HG02885 (cell line): ENCODE measurements at regions not wholly inside any gene's neighbourhood (a gene's known extent, or its start where the extent isn't known, plus 50 kb on each side); places are given as distances from the start of the nearest gene placed in this dataset.
A peak's percentile ranks its signal among the peaks of the same experiment; 100 is the strongest.

ENCODE experiments used
- ATAC-seq: cut with Tn5 transposase; IDR thresholded peaks from one replicate; pipeline ENCODE4 v1.9.1; 2021; ENCODE audit warnings: mild to moderate bottlenecking; ENCODE audit not compliant: unreplicated experiment, poor library complexity

- ATAC-seq, result no peak
These were observed 121.7 kb downstream of the ZNF664 start for GRCh38 chr12:124094733-124095132.

- no peak for ATAC-seq
These were observed 123.1 kb downstream of the ZNF664 start for GRCh38 chr12:124096109-124096508.

GRCh38 chr12:124096869-124097434 lies 123.9 kb downstream of the ZNF664 start:
- ATAC-seq, result no peak

- no peak for ATAC-seq
These were observed 124.7 kb downstream of the ZNF664 start for GRCh38 chr12:124097701-124098100.

GRCh38 chr12:124098101-124098757 lies 125.2 kb downstream of the ZNF664 start:
- no peak for ATAC-seq

- ATAC-seq, result no peak
These were observed 125.9 kb downstream of the ZNF664 start for GRCh38 chr12:124098887-124099286.

- ATAC-seq, result no peak
These were observed 126.6 kb downstream of the ZNF664 start for GRCh38 chr12:124099661-124100060.

- ATAC-seq, result no peak
These were observed 127.7 kb downstream of the ZNF664 start for GRCh38 chr12:124100572-124101178.

GRCh38 chr12:124105546-124105945 lies 132.5 kb downstream of the ZNF664 start:
- no peak for ATAC-seq

- ATAC-seq, result no peak
These were observed 134.3 kb downstream of the ZNF664 start for GRCh38 chr12:124107351-124107750.

- ATAC-seq, result no peak
These were observed 136.7 kb downstream of the ZNF664 start for GRCh38 chr12:124109760-124110159.

- no peak for ATAC-seq
These were observed 137.4 kb downstream of the ZNF664 start for GRCh38 chr12:124110372-124110883.

- ATAC-seq, result no peak
These were observed 138.0 kb downstream of the ZNF664 start for GRCh38 chr12:124111006-124111405.

GRCh38 chr12:124114316-124114715 lies 141.3 kb downstream of the ZNF664 start:
- no peak for ATAC-seq

GRCh38 chr12:124115496-124115895 lies 142.5 kb downstream of the ZNF664 start:
- ATAC-seq, result no peak

- no peak for ATAC-seq
These were observed 143.1 kb downstream of the ZNF664 start for GRCh38 chr12:124115976-124116690.

- no peak for ATAC-seq
These were observed 147.7 kb downstream of the ZNF664 start for GRCh38 chr12:124120739-124121138.

GRCh38 chr12:124122722-124123121 lies 149.7 kb downstream of the ZNF664 start:
- no peak for ATAC-seq

GRCh38 chr12:124123296-124124000 lies 150.4 kb downstream of the ZNF664 start:
- no peak for ATAC-seq

- ATAC-seq, result peak; percentile 80
These were observed 152.3 kb downstream of the ZNF664 start for GRCh38 chr12:124125203-124125871.
